Liver (tissue), 8 donors: ENCODE measurements at regions not wholly inside any gene's neighbourhood (a gene's known extent, or its start where the extent isn't known, plus 50 kb on each side); places are given as distances from the start of the nearest gene placed in this dataset.

Experiments
- DNase-seq: peaks from one replicate; pipeline ENCODE4 v3.0.0-alpha.2; 2017; ENCODE audit warnings: low spot score
- H3K27ac ChIP-seq, 2 donors: one replicate each; pipeline ENCODE4 v1.7.0; 2013; ENCODE audit warnings: inconsistent platforms in 2 of 2, low read length in 2 of 2, control low read depth in 1 of 2, low read depth in 1 of 2, mild to moderate bottlenecking in 1 of 2
- H3K27me3 ChIP-seq, 4 donors: one replicate each; pipeline versions ENCODE4 v1.6.1 to v1.7.0; 2013; ENCODE audit warnings: low read length in 3 of 4, inconsistent platforms in 1 of 4, mild to moderate bottlenecking in 1 of 4, moderate library complexity in 1 of 4; ENCODE audit not compliant: control insufficient read depth in 4 of 4, insufficient read depth in 4 of 4
- H3K36me3 ChIP-seq, 4 donors: one replicate each; pipeline versions ENCODE4 v1.6.1 to v1.7.0; 2013; ENCODE audit warnings: low read length in 3 of 4, mild to moderate bottlenecking in 3 of 4, low read depth in 1 of 4, moderate library complexity in 1 of 4; ENCODE audit not compliant: control insufficient read depth in 4 of 4, insufficient read depth in 3 of 4
- H3K4me1 ChIP-seq, 4 donors: one replicate each; pipeline versions ENCODE4 v1.6.1 to v1.7.0; 2013; ENCODE audit warnings: low read length in 3 of 4, mild to moderate bottlenecking in 3 of 4, moderate library complexity in 1 of 4; ENCODE audit not compliant: control insufficient read depth in 4 of 4, insufficient read depth in 4 of 4
- H3K4me3 ChIP-seq, 3 donors: one replicate each; pipeline versions ENCODE4 v1.6.1 to v1.7.0; 2013; ENCODE audit warnings: low read length in 3 of 3, control low read depth in 1 of 3, low read depth in 1 of 3, mild to moderate bottlenecking in 1 of 3
- H3K9ac ChIP-seq, 2 donors: one replicate each; pipeline ENCODE4 v1.7.0; 2013; ENCODE audit warnings: low read length in 2 of 2, mild to moderate bottlenecking in 2 of 2, moderate library complexity in 2 of 2, control low read depth in 1 of 2, low read depth in 1 of 2
- H3K9me3 ChIP-seq, 4 donors: one replicate each; pipeline versions ENCODE4 v1.6.1 to v1.7.0; 2013; ENCODE audit warnings: low read length in 3 of 4; ENCODE audit not compliant: control insufficient read depth in 4 of 4
- EGR1 ChIP-seq, 2 donors: IDR thresholded peaks; 2 replicates each; pipeline ENCODE4 v1.6.1; 2016 to 2018; ENCODE audit warnings: antibody characterized with exemption in 2 of 2, low read depth in 2 of 2
- FOXA1 ChIP-seq: IDR thresholded peaks from 2 replicates; pipeline ENCODE4 v1.6.1; 2016; ENCODE audit warnings: antibody characterized with exemption
- FOXA2 ChIP-seq: IDR thresholded peaks from 2 replicates; pipeline ENCODE4 v1.6.1; 2016; ENCODE audit warnings: antibody characterized with exemption
- GABPA ChIP-seq, 2 donors: IDR thresholded peaks in 1 of 2; conservative IDR thresholded peaks in 1 of 2; 2 replicates each; pipeline ENCODE4 v1.6.1; 2016; ENCODE audit warnings: antibody characterized with exemption in 2 of 2, mild to moderate bottlenecking in 1 of 2, moderate library complexity in 1 of 2
- HNF4A ChIP-seq, 2 donors: conservative IDR thresholded peaks; 2 replicates each; pipeline ENCODE4 v1.6.1; 2016; ENCODE audit warnings: antibody characterized with exemption in 2 of 2, mild to moderate bottlenecking in 2 of 2
- HNF4G ChIP-seq: IDR thresholded peaks from 2 replicates; pipeline ENCODE4 v1.6.1; 2016; ENCODE audit warnings: antibody characterized with exemption
- JUND ChIP-seq, 2 donors: IDR thresholded peaks; 2 replicates each; pipeline ENCODE4 v1.6.1; 2016; ENCODE audit warnings: antibody characterized with exemption in 2 of 2
- NR2F2 ChIP-seq: IDR thresholded peaks from 2 replicates; pipeline ENCODE4 v1.6.1; 2016; ENCODE audit warnings: antibody characterized with exemption
- RAD21 ChIP-seq, 2 donors: IDR thresholded peaks; 2 replicates each; pipeline ENCODE4 v1.6.1; 2016; ENCODE audit warnings: antibody characterized with exemption in 2 of 2, mild to moderate bottlenecking in 2 of 2
- RXRA ChIP-seq, 2 donors: IDR thresholded peaks; 2 replicates each; pipeline ENCODE4 v1.6.1; 2017 to 2018; ENCODE audit warnings: antibody characterized with exemption in 2 of 2, mild to moderate bottlenecking in 1 of 2
- SP1 ChIP-seq: IDR thresholded peaks from 2 replicates; pipeline ENCODE4 v1.6.1; 2018; ENCODE audit warnings: antibody characterized with exemption, mild to moderate bottlenecking
- TAF1 ChIP-seq: conservative IDR thresholded peaks from 2 replicates; pipeline ENCODE4 v1.6.1; 2016; ENCODE audit warnings: antibody characterized with exemption, mild to moderate bottlenecking
- YY1 ChIP-seq: IDR thresholded peaks from 2 replicates; pipeline ENCODE4 v1.6.1; 2016; ENCODE audit warnings: antibody characterized with exemption, mild to moderate bottlenecking
- WGBS: extraction: QIAGEN DNeasy Blood & Tissue Kit; methylation state at CpG from one replicate; pipeline ENCODE4 v1.1.7; 2013; 5-methylcytosine and 5-hydroxymethylcytosine counted together
- TF ChIP-seq, protein P1 (sequence below): IDR thresholded peaks from 2 replicates; pipeline ENCODE4 v1.6.1; 2016; ENCODE audit warnings: antibody characterized with exemption
- TF ChIP-seq, protein P2 (sequence below): IDR thresholded peaks from 2 replicates; pipeline ENCODE4 v1.6.1; 2016; ENCODE audit warnings: antibody characterized with exemption
- TF ChIP-seq, protein P3 (sequence below): IDR thresholded peaks from 2 replicates; pipeline ENCODE4 v1.6.1; 2016; ENCODE audit warnings: antibody characterized with exemption
- TF ChIP-seq, protein P4 (sequence below): IDR thresholded peaks from 2 replicates; pipeline ENCODE4 v1.6.1; 2016; ENCODE audit warnings: antibody characterized with exemption, mild to moderate bottlenecking
- TF ChIP-seq, protein P5 (sequence below): fragments of 150-350 bp; IDR thresholded peaks from 2 replicates; pipeline ENCODE4 v1.5.1; 2017; ENCODE audit warnings: improper control_type of control experiment, low read depth, low read length; ENCODE audit not compliant: missing input control
- donor health status: healthy.
- donor health status: healthy.
- donor health status: healthy.
- donor health status: healthy.
- donor health status: healthy.

DNA sequence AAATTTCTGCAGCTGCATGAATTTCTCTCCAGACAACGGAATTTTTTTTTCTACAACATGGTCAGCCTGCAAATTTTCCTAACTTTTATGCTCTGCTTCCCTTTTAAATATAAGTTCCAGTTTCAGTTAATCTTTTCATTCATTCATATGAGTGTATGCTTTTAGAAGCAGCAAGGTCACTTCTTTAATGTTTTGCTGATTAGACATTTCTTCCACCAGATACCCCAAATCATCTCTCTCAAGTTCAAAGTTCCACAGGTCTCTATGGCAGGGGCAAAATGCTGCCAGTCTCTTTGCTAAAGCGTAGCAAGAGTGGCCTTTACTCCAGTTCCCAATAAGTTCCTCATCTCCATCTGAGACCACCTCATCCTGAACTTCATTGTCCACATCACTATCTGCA, 205.6 kb upstream of the GRM7 start:
- H3K4me3 ChIP-seq: no peak overlapping the region
- peaks cover 0 to 2% (median 0%) of the 10 kb centered on the region in 4 donors for H3K9me3 ChIP-seq
- no peaks in the 10 kb centered on the region for H3K4me1 ChIP-seq
- H3K27me3 ChIP-seq: no peaks in the 10 kb centered on the region
- H3K9ac ChIP-seq: no peak overlapping the region
- no peaks in the 10 kb centered on the region for H3K36me3 ChIP-seq
- 63% methylated on average over 2 of the region's 2 CpGs for WGBS
- DNase-seq: no peak
- no peak for TF ChIP-seq FOXA1
- no peak for TF ChIP-seq SP1
- no peak for TF ChIP-seq HNF4G
- no peak for TF ChIP-seq HNF4A (conservative IDR thresholded peaks at IDR 0.05)
- TF ChIP-seq, protein P1, sequence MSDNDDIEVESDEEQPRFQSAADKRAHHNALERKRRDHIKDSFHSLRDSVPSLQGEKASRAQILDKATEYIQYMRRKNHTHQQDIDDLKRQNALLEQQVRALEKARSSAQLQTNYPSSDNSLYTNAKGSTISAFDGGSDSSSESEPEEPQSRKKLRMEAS: no peak
- no peak overlapping the region for H3K27ac ChIP-seq

DNA sequence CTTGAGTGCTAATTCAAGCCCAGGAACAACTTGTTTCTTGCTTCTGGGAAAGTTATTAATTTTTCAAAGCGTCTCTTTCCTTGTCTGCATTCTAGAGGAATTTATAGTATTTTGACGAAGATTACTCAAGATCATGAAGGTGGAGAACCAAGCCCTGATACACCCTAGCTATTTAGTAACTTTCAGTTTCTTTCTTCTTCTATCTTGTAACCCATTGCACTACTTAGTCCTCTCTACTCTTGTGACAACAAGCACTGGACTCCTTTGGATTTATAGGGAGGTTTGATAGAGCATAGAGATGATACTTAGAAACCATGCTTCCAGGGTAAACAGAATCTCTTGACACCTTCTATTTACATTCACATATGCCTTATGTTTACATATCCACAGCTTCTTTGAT, 203.3 kb upstream of the GRM7 start:
- Histone ChIP-seq H3K9ac (no peak overlapping the region), H3K4me1 (no peaks in the 10 kb centered on the region), H3K27me3 (no peaks in the 10 kb centered on the region), H3K9me3 (peaks cover 0 to 2% (median 0%) of the 10 kb centered on the region in 4 donors), H3K36me3 (no peaks in the 10 kb centered on the region), H3K27ac (no peak overlapping the region), H3K4me3 (no peak overlapping the region)
- 84% methylated on average over 2 of the region's 2 CpGs for WGBS
- TF ChIP-seq HNF4A (conservative IDR thresholded peaks at IDR 0.05): no peak
- no peak for TF ChIP-seq RAD21 (IDR thresholded peaks at IDR 0.05)
- TF ChIP-seq, protein P2, sequence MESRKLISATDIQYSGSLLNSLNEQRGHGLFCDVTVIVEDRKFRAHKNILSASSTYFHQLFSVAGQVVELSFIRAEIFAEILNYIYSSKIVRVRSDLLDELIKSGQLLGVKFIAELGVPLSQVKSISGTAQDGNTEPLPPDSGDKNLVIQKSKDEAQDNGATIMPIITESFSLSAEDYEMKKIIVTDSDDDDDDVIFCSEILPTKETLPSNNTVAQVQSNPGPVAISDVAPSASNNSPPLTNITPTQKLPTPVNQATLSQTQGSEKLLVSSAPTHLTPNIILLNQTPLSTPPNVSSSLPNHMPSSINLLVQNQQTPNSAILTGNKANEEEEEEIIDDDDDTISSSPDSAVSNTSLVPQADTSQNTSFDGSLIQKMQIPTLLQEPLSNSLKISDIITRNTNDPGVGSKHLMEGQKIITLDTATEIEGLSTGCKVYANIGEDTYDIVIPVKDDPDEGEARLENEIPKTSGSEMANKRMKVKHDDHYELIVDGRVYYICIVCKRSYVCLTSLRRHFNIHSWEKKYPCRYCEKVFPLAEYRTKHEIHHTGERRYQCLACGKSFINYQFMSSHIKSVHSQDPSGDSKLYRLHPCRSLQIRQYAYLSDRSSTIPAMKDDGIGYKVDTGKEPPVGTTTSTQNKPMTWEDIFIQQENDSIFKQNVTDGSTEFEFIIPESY: no peak
- TF ChIP-seq, protein P3, sequence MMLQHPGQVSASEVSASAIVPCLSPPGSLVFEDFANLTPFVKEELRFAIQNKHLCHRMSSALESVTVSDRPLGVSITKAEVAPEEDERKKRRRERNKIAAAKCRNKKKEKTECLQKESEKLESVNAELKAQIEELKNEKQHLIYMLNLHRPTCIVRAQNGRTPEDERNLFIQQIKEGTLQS: no peak
- no peak for TF ChIP-seq FOXA1
- TF ChIP-seq JUND (IDR thresholded peaks at IDR 0.05): no peak
- no peak for TF ChIP-seq EGR1 (IDR thresholded peaks at IDR 0.05; ENCODE audit: low read depth in 2 of 2)
- no peak for TF ChIP-seq HNF4G
- no peak for TF ChIP-seq SP1
- TF ChIP-seq, protein P4, sequence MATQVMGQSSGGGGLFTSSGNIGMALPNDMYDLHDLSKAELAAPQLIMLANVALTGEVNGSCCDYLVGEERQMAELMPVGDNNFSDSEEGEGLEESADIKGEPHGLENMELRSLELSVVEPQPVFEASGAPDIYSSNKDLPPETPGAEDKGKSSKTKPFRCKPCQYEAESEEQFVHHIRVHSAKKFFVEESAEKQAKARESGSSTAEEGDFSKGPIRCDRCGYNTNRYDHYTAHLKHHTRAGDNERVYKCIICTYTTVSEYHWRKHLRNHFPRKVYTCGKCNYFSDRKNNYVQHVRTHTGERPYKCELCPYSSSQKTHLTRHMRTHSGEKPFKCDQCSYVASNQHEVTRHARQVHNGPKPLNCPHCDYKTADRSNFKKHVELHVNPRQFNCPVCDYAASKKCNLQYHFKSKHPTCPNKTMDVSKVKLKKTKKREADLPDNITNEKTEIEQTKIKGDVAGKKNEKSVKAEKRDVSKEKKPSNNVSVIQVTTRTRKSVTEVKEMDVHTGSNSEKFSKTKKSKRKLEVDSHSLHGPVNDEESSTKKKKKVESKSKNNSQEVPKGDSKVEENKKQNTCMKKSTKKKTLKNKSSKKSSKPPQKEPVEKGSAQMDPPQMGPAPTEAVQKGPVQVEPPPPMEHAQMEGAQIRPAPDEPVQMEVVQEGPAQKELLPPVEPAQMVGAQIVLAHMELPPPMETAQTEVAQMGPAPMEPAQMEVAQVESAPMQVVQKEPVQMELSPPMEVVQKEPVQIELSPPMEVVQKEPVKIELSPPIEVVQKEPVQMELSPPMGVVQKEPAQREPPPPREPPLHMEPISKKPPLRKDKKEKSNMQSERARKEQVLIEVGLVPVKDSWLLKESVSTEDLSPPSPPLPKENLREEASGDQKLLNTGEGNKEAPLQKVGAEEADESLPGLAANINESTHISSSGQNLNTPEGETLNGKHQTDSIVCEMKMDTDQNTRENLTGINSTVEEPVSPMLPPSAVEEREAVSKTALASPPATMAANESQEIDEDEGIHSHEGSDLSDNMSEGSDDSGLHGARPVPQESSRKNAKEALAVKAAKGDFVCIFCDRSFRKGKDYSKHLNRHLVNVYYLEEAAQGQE: no peak
- no peak for TF ChIP-seq GABPA (IDR thresholded peaks at IDR 0.05 in 1 of 2, conservative IDR thresholded peaks at IDR 0.05 in 1 of 2)
- no peak for TF ChIP-seq RXRA (IDR thresholded peaks at IDR 0.05)
- TF ChIP-seq TAF1: no peak
- TF ChIP-seq, protein P1: no peak
- TF ChIP-seq FOXA2: no peak
- TF ChIP-seq, protein P5, sequence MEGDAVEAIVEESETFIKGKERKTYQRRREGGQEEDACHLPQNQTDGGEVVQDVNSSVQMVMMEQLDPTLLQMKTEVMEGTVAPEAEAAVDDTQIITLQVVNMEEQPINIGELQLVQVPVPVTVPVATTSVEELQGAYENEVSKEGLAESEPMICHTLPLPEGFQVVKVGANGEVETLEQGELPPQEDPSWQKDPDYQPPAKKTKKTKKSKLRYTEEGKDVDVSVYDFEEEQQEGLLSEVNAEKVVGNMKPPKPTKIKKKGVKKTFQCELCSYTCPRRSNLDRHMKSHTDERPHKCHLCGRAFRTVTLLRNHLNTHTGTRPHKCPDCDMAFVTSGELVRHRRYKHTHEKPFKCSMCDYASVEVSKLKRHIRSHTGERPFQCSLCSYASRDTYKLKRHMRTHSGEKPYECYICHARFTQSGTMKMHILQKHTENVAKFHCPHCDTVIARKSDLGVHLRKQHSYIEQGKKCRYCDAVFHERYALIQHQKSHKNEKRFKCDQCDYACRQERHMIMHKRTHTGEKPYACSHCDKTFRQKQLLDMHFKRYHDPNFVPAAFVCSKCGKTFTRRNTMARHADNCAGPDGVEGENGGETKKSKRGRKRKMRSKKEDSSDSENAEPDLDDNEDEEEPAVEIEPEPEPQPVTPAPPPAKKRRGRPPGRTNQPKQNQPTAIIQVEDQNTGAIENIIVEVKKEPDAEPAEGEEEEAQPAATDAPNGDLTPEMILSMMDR: no peak
- TF ChIP-seq YY1: no peak
- TF ChIP-seq NR2F2: no peak
- DNase-seq: no peak
